ENCODE measurements at regions not wholly inside any gene's neighbourhood (a gene's known extent, or its start where the extent isn't known, plus 50 kb on each side); places are given as distances from the start of the nearest gene placed in this dataset.

- H3K27me3 ChIP-seq (ENCODE audit: control insufficient read depth, insufficient read depth, low read length), result no peaks in the 10 kb centered on the region
- H3K36me3 ChIP-seq (ENCODE audit: control insufficient read depth, insufficient read depth, low read length), result no peaks in the 10 kb centered on the region
- in situ Hi-C loops (cut with HindIII; ENCODE audit: low pct_unique_long_range_greater_than_20kb, low sequenced_read_pairs), result no loop called here
- BruUV-seq (replicated peaks), result no TSS peak
- no peaks in the 10 kb centered on the region for H3K9me3 ChIP-seq (ENCODE audit: control insufficient read depth, insufficient read depth, low read depth, low read length)
- H3K27ac ChIP-seq (ENCODE audit: low read length), result peak overlapping the region; percentile 99
- peak; percentile 80 for ATAC-seq
- CTCF ChIA-PET, result no interaction called here
- DNase-seq (ENCODE audit: low read depth, low spot score), result peak; percentile 78
- TF ChIP-seq POLR2AphosphoS5 (IDR thresholded peaks at IDR 0.05; ENCODE audit: low read depth, low read length) (peak; percentile 55; the same call in 1 of the 2 replicates), CTCF (IDR thresholded peaks at IDR 0.05) (peak; percentile 50), REST (IDR thresholded peaks at IDR 0.05; ENCODE audit: insufficient read depth in 1 of 2, low read depth in 2 of 2, low read length in 1 of 2) (no peak), TCF7L2 (IDR thresholded peaks at IDR 0.05; ENCODE audit: low read depth, low read length) (peak; percentile 99)
- intact Hi-C loops (cut with micrococcal nuclease; ENCODE audit: unreplicated experiment), result loop anchor here (5.0 kb wide), 1 partner anchor 37 kb away; no protein-coding TSS in a partner anchor
- POLR2A ChIA-PET, result no interaction called here
- H3K4me3 ChIP-seq (ENCODE audit: low read depth in 2 of 2, low read length in 2 of 2), result peak overlapping the region in 1 of 2 experiments; percentile 29; a peak in 2 of 4 replicates
- peaks cover 88% of the 10 kb centered on the region for H3K4me1 ChIP-seq (ENCODE audit: control insufficient read depth, insufficient read depth, low read length)
Measured at GRCh38 chr10:114754445-114755320, 66.9 kb upstream of the FHIP2A start.

GRCh38 chr10:114755537-114755936 is 66.0 kb upstream of the FHIP2A start:
- ATAC-seq (no peak), DNase-seq (ENCODE audit: low read depth, low spot score) (no peak)
- Histone ChIP-seq H3K4me3 (ENCODE audit: low read depth in 2 of 2, low read length in 2 of 2) (peak overlapping the region in 1 of 2 experiments; percentile 29; a peak in 1 of 4 replicates), H3K27ac (ENCODE audit: low read length) (peak overlapping the region; percentile 99), H3K27me3 (ENCODE audit: control insufficient read depth, insufficient read depth, low read length) (no peaks in the 10 kb centered on the region), H3K9me3 (ENCODE audit: control insufficient read depth, insufficient read depth, low read depth, low read length) (no peaks in the 10 kb centered on the region), H3K36me3 (ENCODE audit: control insufficient read depth, insufficient read depth, low read length) (no peaks in the 10 kb centered on the region), H3K4me1 (ENCODE audit: control insufficient read depth, insufficient read depth, low read length) (peaks cover 88% of the 10 kb centered on the region)
- TSS peak; percentile 64 for BruUV-seq (replicated peaks)
- no peak for TF ChIP-seq SIN3A (IDR thresholded peaks at IDR 0.05; ENCODE audit: borderline replicate concordance, insufficient read depth, low read depth, low read length)
- TF ChIP-seq POLR2AphosphoS5 (IDR thresholded peaks at IDR 0.05; ENCODE audit: low read depth, low read length), result no peak
- no peak for TF ChIP-seq REST (IDR thresholded peaks at IDR 0.05; ENCODE audit: insufficient read depth in 1 of 2, low read depth in 2 of 2, low read length in 1 of 2)
- no peak for TF ChIP-seq CTCF (IDR thresholded peaks at IDR 0.05)
- intact Hi-C loops (cut with micrococcal nuclease; ENCODE audit: unreplicated experiment) (no loop called here), in situ Hi-C loops (cut with HindIII; ENCODE audit: low pct_unique_long_range_greater_than_20kb, low sequenced_read_pairs) (no loop called here)
- ChIA-PET POLR2A (interaction anchor here (1.0 kb wide), 1 partner anchor 42 kb away, joined by 3 read pairs; no protein-coding TSS in a partner anchor), CTCF (no interaction called here)
